22Rv1 (cell line): ENCODE measurements at regions not wholly inside any gene's neighbourhood (a gene's known extent, or its start where the extent isn't known, plus 50 kb on each side); places are given as distances from the start of the nearest gene placed in this dataset.

Experiments used
- ZFX ChIP-seq: fragments of 450-650 bp; IDR thresholded peaks from 2 replicates; pipeline ENCODE4 v1.6.1; 2017; ENCODE audit warnings: antibody characterized with exemption, borderline replicate concordance
- TF ChIP-seq, protein P1 (sequence below): fragments of 450-650 bp; IDR thresholded peaks from 2 replicates; pipeline ENCODE4 v1.5.1; 2017; ENCODE audit warnings: mild to moderate bottlenecking

DNA sequence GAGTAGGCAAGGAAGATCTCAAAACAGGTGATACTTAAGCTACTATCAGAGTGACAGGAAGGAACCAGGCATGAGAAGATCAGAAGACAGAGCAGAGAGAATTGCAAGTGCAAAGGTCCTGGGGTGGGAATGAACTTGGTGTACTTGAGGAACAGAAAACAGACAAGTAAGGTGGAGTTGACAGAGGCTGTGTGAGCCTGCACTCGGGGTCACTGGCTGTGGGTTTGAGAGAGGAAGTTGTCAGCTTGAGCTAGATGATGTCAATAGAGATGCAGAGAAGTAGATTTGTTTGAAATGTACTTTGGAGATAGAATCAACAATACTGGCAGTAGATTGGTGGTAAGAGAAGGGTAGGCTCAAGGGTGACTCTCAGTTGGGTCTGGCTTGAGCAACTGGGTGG, 209.5 kb downstream of the CLIC5 start:
- TF ChIP-seq, protein P1, sequence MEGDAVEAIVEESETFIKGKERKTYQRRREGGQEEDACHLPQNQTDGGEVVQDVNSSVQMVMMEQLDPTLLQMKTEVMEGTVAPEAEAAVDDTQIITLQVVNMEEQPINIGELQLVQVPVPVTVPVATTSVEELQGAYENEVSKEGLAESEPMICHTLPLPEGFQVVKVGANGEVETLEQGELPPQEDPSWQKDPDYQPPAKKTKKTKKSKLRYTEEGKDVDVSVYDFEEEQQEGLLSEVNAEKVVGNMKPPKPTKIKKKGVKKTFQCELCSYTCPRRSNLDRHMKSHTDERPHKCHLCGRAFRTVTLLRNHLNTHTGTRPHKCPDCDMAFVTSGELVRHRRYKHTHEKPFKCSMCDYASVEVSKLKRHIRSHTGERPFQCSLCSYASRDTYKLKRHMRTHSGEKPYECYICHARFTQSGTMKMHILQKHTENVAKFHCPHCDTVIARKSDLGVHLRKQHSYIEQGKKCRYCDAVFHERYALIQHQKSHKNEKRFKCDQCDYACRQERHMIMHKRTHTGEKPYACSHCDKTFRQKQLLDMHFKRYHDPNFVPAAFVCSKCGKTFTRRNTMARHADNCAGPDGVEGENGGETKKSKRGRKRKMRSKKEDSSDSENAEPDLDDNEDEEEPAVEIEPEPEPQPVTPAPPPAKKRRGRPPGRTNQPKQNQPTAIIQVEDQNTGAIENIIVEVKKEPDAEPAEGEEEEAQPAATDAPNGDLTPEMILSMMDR, result no peak
- no peak for TF ChIP-seq ZFX
